GM12801 (cell line): ENCODE measurements at regions not wholly inside any gene's neighbourhood (a gene's known extent, or its start where the extent isn't known, plus 50 kb on each side); places are given as distances from the start of the nearest gene placed in this dataset.

Source experiments
- TF ChIP-seq, protein P1 (sequence below): IDR thresholded peaks from one replicate; pipeline ENCODE4 v1.5.1; 2011; ENCODE audit warnings: control low read depth; ENCODE audit not compliant: insufficient read length; ENCODE audit errors: extremely low read depth

DNA sequence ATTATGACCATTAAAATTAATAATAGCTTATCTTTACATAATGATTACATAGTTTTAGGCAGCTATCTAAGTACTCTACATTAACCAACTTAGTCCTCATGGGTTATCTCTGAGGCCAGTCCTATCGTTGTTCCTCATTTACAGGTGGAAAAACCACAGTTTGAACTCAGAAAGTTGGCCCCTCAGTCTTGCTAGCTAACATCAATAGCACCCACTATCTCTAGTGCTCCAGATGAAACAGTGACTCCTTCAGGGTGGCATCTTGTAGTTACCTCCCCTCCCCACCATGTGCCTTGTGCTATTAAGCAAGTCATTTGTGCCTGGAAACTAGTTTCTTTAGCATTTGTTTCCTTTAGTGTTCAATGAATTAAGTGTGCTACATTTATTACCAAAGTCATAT lies 1086.7 kb downstream of the EFNB2 start:
- TF ChIP-seq, protein P1, sequence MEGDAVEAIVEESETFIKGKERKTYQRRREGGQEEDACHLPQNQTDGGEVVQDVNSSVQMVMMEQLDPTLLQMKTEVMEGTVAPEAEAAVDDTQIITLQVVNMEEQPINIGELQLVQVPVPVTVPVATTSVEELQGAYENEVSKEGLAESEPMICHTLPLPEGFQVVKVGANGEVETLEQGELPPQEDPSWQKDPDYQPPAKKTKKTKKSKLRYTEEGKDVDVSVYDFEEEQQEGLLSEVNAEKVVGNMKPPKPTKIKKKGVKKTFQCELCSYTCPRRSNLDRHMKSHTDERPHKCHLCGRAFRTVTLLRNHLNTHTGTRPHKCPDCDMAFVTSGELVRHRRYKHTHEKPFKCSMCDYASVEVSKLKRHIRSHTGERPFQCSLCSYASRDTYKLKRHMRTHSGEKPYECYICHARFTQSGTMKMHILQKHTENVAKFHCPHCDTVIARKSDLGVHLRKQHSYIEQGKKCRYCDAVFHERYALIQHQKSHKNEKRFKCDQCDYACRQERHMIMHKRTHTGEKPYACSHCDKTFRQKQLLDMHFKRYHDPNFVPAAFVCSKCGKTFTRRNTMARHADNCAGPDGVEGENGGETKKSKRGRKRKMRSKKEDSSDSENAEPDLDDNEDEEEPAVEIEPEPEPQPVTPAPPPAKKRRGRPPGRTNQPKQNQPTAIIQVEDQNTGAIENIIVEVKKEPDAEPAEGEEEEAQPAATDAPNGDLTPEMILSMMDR = no peak

DNA sequence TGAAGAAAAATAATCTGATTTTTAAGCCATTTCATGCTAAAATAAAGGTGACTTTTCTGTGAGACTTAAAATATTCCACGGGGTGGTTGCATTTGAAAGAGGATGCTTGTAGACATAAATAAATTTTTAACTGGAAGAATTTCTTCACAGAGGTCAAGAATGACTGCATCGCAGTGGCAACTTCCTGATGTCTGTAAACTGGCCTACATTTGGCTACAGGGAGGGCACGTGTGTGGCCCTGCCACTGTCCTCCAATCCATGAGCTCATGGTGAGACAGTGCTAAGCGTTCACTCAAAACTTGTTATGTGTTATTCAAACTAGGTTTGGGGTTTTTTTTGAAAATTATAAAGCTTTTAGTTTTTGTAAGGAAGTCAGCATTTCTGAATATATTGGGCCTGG lies 1089.3 kb downstream of the EFNB2 start:
- TF ChIP-seq, protein P1 = no peak

DNA sequence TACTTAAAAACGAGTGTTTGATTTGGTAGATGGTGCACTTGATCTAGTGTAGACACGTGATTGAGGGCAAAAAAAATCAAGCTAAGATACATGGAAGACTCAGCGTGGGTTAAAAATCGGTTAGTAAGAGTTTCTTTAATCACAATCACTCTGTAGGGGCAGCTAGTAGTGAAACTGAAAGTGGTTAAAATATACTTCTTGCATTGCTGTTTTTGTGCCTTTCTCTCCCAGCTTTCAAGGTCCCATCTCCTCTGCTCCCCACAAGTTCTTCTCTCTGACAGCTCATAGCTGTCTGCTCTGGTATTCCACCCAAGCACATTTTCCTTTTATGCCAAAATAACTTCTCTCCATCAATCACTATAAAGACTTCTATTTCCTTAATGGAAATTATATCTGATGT lies 1089.7 kb downstream of the EFNB2 start:
- TF ChIP-seq, protein P1 = no peak

DNA sequence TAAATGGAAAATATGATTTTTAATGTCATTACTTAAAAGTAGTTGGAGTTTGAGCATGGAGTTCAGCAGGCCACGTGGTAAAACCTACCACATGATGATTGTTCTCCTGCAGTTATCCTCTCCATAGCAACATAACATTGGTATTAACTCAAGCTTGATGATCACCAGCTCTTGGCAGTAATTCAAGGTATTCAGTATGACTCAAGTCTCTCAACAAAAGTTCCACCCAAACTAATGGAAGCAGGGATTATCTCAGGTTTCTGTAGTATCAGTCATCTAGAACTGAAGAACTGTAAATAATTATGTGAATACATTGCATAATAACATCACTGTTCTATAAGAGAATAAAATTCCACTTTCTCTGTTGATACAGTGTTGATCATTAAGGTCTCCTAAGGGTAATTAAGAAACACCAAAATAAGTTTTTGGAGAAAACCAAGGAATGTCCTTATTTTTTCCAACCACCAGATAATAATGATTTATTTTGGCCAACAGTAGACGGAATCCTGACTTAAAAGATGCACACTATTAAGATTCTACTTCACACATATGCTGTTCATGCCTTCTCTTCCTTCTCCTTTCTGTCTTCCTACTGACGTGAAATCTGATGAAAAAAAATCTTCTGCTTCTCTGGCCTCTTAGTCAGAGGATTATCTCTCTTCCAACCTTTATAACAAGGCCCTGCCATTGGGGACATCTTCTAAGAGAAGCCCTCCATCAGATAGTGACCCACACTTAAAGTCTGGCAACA lies 1092.3 kb downstream of the EFNB2 start:
- TF ChIP-seq, protein P1 = no peak

DNA sequence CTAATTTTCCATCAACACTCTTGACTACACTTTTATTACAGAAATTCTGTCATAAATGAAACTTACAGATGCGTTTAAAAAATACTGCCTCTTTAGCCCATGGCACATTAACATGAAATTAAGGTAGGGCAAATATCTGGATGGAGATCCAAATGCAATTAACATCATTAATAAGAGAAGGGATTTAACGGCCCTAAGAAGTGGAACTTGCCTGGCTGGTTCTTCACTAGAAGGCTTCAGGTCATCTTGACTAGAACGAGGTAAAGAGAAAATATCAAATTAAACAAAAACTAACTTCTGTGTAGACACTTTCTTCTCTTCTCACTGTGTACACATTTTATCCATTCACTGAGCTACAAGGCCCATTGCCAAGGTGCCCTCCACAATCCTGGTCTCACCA lies 1093.4 kb downstream of the EFNB2 start:
- TF ChIP-seq, protein P1 = no peak

DNA sequence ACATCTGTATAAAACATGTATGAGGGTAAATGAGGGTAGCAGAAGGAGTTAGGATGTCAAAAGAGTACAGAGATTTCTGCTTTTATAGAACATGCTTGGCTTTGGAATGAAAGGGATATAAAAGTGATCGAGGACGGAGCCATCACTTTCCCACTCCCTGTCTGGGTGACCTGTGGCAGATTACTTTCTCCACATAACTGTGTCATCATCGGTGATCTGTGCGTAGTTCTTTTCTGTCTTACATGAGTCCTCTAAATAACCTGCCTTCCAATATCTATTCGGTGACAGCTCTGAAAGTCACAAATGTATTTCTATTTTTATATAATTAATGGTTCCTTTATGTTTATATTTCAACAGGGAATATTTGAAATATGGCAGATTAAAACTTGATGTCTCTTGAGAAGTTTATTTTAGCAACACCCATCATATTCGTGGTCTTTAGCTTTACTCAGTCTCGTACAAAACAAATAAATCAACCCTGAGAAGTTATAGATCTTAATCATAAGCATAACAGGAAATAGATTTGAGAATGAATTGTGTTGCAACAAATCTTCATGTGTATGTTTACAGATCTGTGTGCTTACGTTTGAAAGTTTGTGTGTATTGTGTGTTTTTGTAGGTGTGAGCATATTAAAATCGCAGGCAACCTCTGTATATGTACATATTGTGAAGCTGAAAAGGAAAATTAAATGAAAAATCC lies 1094.3 kb downstream of the EFNB2 start:
- TF ChIP-seq, protein P1 = no peak

DNA sequence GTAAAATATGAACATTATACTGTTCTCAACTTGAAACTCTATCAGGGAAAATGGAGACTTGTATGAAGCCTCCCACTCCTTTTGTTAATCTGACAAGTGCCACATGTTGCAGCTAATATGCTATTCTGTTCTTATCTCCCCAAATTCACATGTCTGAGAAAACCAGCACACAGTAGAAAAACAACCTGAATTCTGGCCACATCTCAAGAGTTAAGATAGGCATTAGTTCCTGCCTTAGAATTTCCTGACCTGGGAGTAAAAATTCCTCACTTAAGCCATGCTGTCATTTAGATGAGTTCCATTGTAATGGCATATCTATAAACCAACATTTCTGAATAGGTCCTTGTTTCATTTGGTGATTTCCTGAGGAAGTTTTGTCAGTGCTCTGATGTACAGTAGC lies 1098.5 kb downstream of the EFNB2 start:
- TF ChIP-seq, protein P1 = no peak
